ENCODE measurements at regions not wholly inside any gene's neighbourhood (a gene's known extent, or its start where the extent isn't known, plus 50 kb on each side); places are given as distances from the start of the nearest gene placed in this dataset.
"Not testable (repeated sequence)": the region's sequence is repeated elsewhere in the genome, so short reads cannot be mapped to it uniquely, and the experiment has no call there.

GRCh38 chr2:22957446-22957845 is 427.5 kb upstream of the KLHL29 start:
- DNase-seq (ENCODE audit: low spot score) = no peak

GRCh38 chr2:22958308-22958707 is 426.7 kb upstream of the KLHL29 start:
- no peak for DNase-seq (ENCODE audit: low spot score)

GRCh38 chr2:22967756-22968155 is 417.2 kb upstream of the KLHL29 start:
- no peak for DNase-seq (ENCODE audit: low spot score)

- no peak for DNase-seq (ENCODE audit: low spot score)
Observed at GRCh38 chr2:22970284-22970975, 414.5 kb upstream of the KLHL29 start.

GRCh38 chr2:22970991-22971390 is 414.0 kb upstream of the KLHL29 start:
- no peak for DNase-seq (ENCODE audit: low spot score)

- DNase-seq (ENCODE audit: low spot score) = no peak
Observed at GRCh38 chr2:22981785-22982184, 403.2 kb upstream of the KLHL29 start.

- not testable (repeated sequence) for DNase-seq (ENCODE audit: low spot score)
Observed at GRCh38 chr2:22984152-22984551, 400.8 kb upstream of the KLHL29 start.

GRCh38 chr2:22990246-22990645 is 394.7 kb upstream of the KLHL29 start:
- no peak for DNase-seq (ENCODE audit: low spot score)

- no peak for DNase-seq (ENCODE audit: low spot score)
Observed at GRCh38 chr2:22991844-22992243, 393.1 kb upstream of the KLHL29 start.

- DNase-seq (ENCODE audit: low spot score) = no peak
Observed at GRCh38 chr2:22992441-22992840, 392.5 kb upstream of the KLHL29 start.

GRCh38 chr2:22993250-22993649 is 391.7 kb upstream of the KLHL29 start:
- DNase-seq (ENCODE audit: low spot score) = no peak

GRCh38 chr2:22995576-22995975 is 389.4 kb upstream of the KLHL29 start:
- DNase-seq (ENCODE audit: low spot score) = no peak

- DNase-seq (ENCODE audit: low spot score) = no peak
Observed at GRCh38 chr2:22996911-22997310, 388.1 kb upstream of the KLHL29 start.

- no peak for DNase-seq (ENCODE audit: low spot score)
Observed at GRCh38 chr2:22998359-22998758, 386.6 kb upstream of the KLHL29 start.

GRCh38 chr2:22999951-23000350 is 385.0 kb upstream of the KLHL29 start:
- no peak for DNase-seq (ENCODE audit: low spot score)

- no peak for DNase-seq (ENCODE audit: low spot score)
Observed at GRCh38 chr2:23002234-23002633, 382.7 kb upstream of the KLHL29 start.

GRCh38 chr2:23005469-23005868 is 379.5 kb upstream of the KLHL29 start:
- no peak for DNase-seq (ENCODE audit: low spot score)

GRCh38 chr2:23007631-23008235 is 377.2 kb upstream of the KLHL29 start:
- no peak for DNase-seq (ENCODE audit: low spot score)

GRCh38 chr2:23008440-23008839 is 376.5 kb upstream of the KLHL29 start:
- DNase-seq (ENCODE audit: low spot score) = no peak

- no peak for DNase-seq (ENCODE audit: low spot score)
Observed at GRCh38 chr2:23008951-23009350, 376.0 kb upstream of the KLHL29 start.

GRCh38 chr2:23009545-23010149 is 375.3 kb upstream of the KLHL29 start:
- DNase-seq (ENCODE audit: low spot score) = peak; percentile 56

GRCh38 chr2:23012499-23012898 is 372.5 kb upstream of the KLHL29 start:
- DNase-seq (ENCODE audit: low spot score) = no peak

GRCh38 chr2:23015651-23016200 is 369.3 kb upstream of the KLHL29 start:
- DNase-seq (ENCODE audit: low spot score) = no peak

All from ureter (tissue), 1 donor.